ENCODE measurements at regions not wholly inside any gene's neighbourhood (a gene's known extent, or its start where the extent isn't known, plus 50 kb on each side); places are given as distances from the start of the nearest gene placed in this dataset.

DNA sequence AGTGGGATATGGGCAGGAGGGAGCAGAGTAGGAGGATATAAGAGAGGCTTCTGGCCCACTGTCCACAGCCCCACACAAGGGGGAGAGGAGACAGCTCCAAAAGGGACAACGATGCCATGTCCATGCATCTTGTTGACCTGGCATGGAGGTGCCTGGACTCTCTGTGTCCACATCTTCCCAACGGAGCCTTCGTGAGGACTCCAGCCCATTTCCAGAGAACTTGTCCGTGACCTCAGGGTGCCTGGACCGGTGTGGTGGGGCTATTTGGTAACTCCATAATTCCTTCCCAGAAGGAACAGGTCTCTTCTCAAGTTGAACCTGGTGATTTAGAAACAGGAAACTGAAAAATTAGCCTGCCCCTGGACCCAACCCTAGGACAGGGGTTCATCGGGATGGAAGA, 133.9 kb downstream of the CYP26B1 start:
- H2AFZ ChIP-seq (ENCODE audit: low read depth, low read length), result no peak overlapping the region
- ChIA-PET CTCF (ENCODE audit: low intra/inter-chr PET ratio) (no interaction called here), POLR2A (no interaction called here)
- H3K9me3 ChIP-seq (replicated peaks; ENCODE audit: control insufficient read depth, insufficient read depth, low read depth, low read length), result no peaks in the 10 kb centered on the region
- H3K9me1 ChIP-seq (ENCODE audit: control insufficient read depth, insufficient read depth, low read length), result no peaks in the 10 kb centered on the region
- DNase-seq (ENCODE audit: extremely low read depth in 1 of 4, low spot score in 3 of 4), result no peak
- no peak overlapping the region for H3K9ac ChIP-seq (ENCODE audit: insufficient read depth in 1 of 2, low read depth in 2 of 2, low read length in 2 of 2)
- no TSS peak for BruUV-seq (replicated peaks)
- intact Hi-C loops (cut with micrococcal nuclease), result no loop called here
- no peak overlapping the region for H3K4me3 ChIP-seq
- H3K79me2 ChIP-seq (ENCODE audit: control insufficient read depth, insufficient read depth, low read length), result no peaks in the 10 kb centered on the region
- H3K27me3 ChIP-seq (ENCODE audit: control insufficient read depth in 2 of 2, insufficient read depth in 2 of 2, low read length in 2 of 2), result peaks cover 0 to 18% of the 10 kb centered on the region in 2 experiments; a peak in 3 of 5 replicates
- no peak for FAIRE-seq
- H3K27ac ChIP-seq (ENCODE audit: extremely low read depth, low read depth, low read length), result no peak overlapping the region
- no peaks in the 10 kb centered on the region; a peak in 2 of 5 replicates for H3K4me1 ChIP-seq (replicated peaks in 1 of 2; ENCODE audit: control insufficient read depth in 2 of 2, insufficient read depth in 2 of 2, low read length in 2 of 2)
- in situ Hi-C loops (cut with MboI), result no loop called here
- no peak overlapping the region for H3K4me2 ChIP-seq (ENCODE audit: insufficient read depth, low read length)
- H3K36me3 ChIP-seq (ENCODE audit: control insufficient read depth, insufficient read depth, low read length), result no peaks in the 10 kb centered on the region
- 3% methylated on average over 6 of the region's 6 CpGs for WGBS (ENCODE audit: insufficient coverage, low coverage, missing lambda C conversion rate)
- TF ChIP-seq ZKSCAN8 (CRISPR knock-in tag; IDR thresholded peaks at IDR 0.05), result no peak
- TF ChIP-seq, protein P1, sequence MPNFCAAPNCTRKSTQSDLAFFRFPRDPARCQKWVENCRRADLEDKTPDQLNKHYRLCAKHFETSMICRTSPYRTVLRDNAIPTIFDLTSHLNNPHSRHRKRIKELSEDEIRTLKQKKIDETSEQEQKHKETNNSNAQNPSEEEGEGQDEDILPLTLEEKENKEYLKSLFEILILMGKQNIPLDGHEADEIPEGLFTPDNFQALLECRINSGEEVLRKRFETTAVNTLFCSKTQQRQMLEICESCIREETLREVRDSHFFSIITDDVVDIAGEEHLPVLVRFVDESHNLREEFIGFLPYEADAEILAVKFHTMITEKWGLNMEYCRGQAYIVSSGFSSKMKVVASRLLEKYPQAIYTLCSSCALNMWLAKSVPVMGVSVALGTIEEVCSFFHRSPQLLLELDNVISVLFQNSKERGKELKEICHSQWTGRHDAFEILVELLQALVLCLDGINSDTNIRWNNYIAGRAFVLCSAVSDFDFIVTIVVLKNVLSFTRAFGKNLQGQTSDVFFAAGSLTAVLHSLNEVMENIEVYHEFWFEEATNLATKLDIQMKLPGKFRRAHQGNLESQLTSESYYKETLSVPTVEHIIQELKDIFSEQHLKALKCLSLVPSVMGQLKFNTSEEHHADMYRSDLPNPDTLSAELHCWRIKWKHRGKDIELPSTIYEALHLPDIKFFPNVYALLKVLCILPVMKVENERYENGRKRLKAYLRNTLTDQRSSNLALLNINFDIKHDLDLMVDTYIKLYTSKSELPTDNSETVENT (CRISPR knock-in tag; IDR thresholded peaks at IDR 0.05), result no peak
- TF ChIP-seq, protein P2, sequence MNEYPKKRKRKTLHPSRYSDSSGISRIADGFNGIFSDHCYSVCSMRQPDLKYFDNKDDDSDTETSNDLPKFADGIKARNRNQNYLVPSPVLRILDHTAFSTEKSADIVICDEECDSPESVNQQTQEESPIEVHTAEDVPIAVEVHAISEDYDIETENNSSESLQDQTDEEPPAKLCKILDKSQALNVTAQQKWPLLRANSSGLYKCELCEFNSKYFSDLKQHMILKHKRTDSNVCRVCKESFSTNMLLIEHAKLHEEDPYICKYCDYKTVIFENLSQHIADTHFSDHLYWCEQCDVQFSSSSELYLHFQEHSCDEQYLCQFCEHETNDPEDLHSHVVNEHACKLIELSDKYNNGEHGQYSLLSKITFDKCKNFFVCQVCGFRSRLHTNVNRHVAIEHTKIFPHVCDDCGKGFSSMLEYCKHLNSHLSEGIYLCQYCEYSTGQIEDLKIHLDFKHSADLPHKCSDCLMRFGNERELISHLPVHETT (CRISPR knock-in tag; conservative IDR thresholded peaks at IDR 0.05 in 1 of 2, IDR thresholded peaks at IDR 0.05 in 1 of 2), result no peak
- no peak for TF ChIP-seq SREBF2 (CRISPR knock-in tag; IDR thresholded peaks at IDR 0.05)
- TF ChIP-seq, protein P3, sequence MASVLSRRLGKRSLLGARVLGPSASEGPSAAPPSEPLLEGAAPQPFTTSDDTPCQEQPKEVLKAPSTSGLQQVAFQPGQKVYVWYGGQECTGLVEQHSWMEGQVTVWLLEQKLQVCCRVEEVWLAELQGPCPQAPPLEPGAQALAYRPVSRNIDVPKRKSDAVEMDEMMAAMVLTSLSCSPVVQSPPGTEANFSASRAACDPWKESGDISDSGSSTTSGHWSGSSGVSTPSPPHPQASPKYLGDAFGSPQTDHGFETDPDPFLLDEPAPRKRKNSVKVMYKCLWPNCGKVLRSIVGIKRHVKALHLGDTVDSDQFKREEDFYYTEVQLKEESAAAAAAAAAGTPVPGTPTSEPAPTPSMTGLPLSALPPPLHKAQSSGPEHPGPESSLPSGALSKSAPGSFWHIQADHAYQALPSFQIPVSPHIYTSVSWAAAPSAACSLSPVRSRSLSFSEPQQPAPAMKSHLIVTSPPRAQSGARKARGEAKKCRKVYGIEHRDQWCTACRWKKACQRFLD (CRISPR knock-in tag; IDR thresholded peaks at IDR 0.05), result no peak
- no peak for TF ChIP-seq KLF13 (tag; IDR thresholded peaks at IDR 0.05; ENCODE audit: borderline replicate concordance, low read depth)
- TF ChIP-seq EP400 (IDR thresholded peaks at IDR 0.05), result no peak
- no peak for TF ChIP-seq RUNX1 (IDR thresholded peaks at IDR 0.05; ENCODE audit: low read depth)
- TF ChIP-seq HMG20B (CRISPR knock-in tag; IDR thresholded peaks at IDR 0.05), result no peak
- no peak for TF ChIP-seq HCFC1 (IDR thresholded peaks at IDR 0.05; ENCODE audit: low read depth, low read length)
- TF ChIP-seq, protein P4, sequence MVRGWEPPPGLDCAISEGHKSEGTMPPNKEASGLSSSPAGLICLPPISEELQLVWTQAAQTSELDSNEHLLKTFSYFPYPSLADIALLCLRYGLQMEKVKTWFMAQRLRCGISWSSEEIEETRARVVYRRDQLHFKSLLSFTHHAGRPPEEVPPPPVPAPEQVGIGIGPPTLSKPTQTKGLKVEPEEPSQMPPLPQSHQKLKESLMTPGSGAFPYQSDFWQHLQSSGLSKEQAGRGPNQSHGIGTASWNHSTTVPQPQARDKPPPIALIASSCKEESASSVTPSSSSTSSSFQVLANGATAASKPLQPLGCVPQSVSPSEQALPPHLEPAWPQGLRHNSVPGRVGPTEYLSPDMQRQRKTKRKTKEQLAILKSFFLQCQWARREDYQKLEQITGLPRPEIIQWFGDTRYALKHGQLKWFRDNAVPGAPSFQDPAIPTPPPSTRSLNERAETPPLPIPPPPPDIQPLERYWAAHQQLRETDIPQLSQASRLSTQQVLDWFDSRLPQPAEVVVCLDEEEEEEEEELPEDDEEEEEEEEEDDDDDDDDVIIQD (CRISPR knock-in tag; IDR thresholded peaks at IDR 0.05), result no peak
- no peak for TF ChIP-seq LEF1 (IDR thresholded peaks at IDR 0.05)
- no peak for TF ChIP-seq MTA1 (IDR thresholded peaks at IDR 0.05; ENCODE audit: borderline replicate concordance)
- TF ChIP-seq OTX1 (CRISPR knock-in tag; IDR thresholded peaks at IDR 0.05), result no peak
- no peak for TF ChIP-seq ZKSCAN3 (CRISPR knock-in tag; IDR thresholded peaks at IDR 0.05)
- TF ChIP-seq ZFP30 (CRISPR knock-in tag; IDR thresholded peaks at IDR 0.05; ENCODE audit: borderline replicate concordance), result no peak
- TF ChIP-seq ZNF57 (CRISPR knock-in tag; IDR thresholded peaks at IDR 0.05), result no peak
- ATAC-seq, result no peak
- no peaks in the 10 kb centered on the region for H4K20me1 ChIP-seq (replicated peaks; ENCODE audit: control insufficient read depth, insufficient read depth, low read length)

Measured in K562 (cell line).